ENCODE measurements at regions not wholly inside any gene's neighbourhood (a gene's known extent, or its start where the extent isn't known, plus 50 kb on each side); places are given as distances from the start of the nearest gene placed in this dataset.

GRCh38 chrX:99705701-99706100 is 704.4 kb downstream of the PCDH19 start:
- no peak for DNase-seq

GRCh38 chrX:99703473-99703872 is 706.6 kb downstream of the PCDH19 start:
- DNase-seq = no peak

GRCh38 chrX:99698451-99698850 is 711.6 kb downstream of the PCDH19 start:
- no peak for DNase-seq

GRCh38 chrX:99663136-99663535 is 746.9 kb downstream of the PCDH19 start:
- DNase-seq = no peak

GRCh38 chrX:99654188-99654587 is 755.9 kb downstream of the PCDH19 start:
- no peak for DNase-seq

GRCh38 chrX:99653352-99653751 is 756.7 kb downstream of the PCDH19 start:
- no peak for DNase-seq

- DNase-seq = no peak
Observed at GRCh38 chrX:99613041-99613440, 797.0 kb downstream of the PCDH19 start.

GRCh38 chrX:99603091-99603814 is 806.8 kb downstream of the PCDH19 start:
- DNase-seq = no peak

- DNase-seq = no peak
Observed at GRCh38 chrX:99602107-99602506, 808.0 kb downstream of the PCDH19 start.

- DNase-seq = no peak
Observed at GRCh38 chrX:99588936-99589335, 821.1 kb downstream of the PCDH19 start.

- DNase-seq = no peak
Observed at GRCh38 chrX:99572711-99573110, 837.4 kb downstream of the PCDH19 start.

- DNase-seq = no peak
Observed at GRCh38 chrX:99549381-99549780, 860.7 kb downstream of the PCDH19 start.

- no peak for DNase-seq
Observed at GRCh38 chrX:99522450-99522849, 887.6 kb downstream of the PCDH19 start.

GRCh38 chrX:99507768-99508167 is 902.3 kb downstream of the PCDH19 start:
- DNase-seq = no peak

- no peak for DNase-seq
Observed at GRCh38 chrX:99495453-99495852, 914.6 kb downstream of the PCDH19 start.

GRCh38 chrX:99494668-99495067 is 915.4 kb downstream of the PCDH19 start:
- DNase-seq = no peak

- no peak for DNase-seq
Observed at GRCh38 chrX:99480728-99481127, 929.3 kb downstream of the PCDH19 start.

GRCh38 chrX:99469439-99469838 is 940.6 kb downstream of the PCDH19 start:
- no peak for DNase-seq

- no peak for DNase-seq
Observed at GRCh38 chrX:99468993-99469392, 941.1 kb downstream of the PCDH19 start.

GRCh38 chrX:99461223-99461622 is 948.9 kb downstream of the PCDH19 start:
- DNase-seq = no peak

GRCh38 chrX:99445336-99445735 is 964.7 kb downstream of the PCDH19 start:
- no peak for DNase-seq

- DNase-seq = no peak
Observed at GRCh38 chrX:99421796-99422195, 988.3 kb downstream of the PCDH19 start.

GRCh38 chrX:99415470-99415869 is 994.6 kb downstream of the PCDH19 start:
- DNase-seq = no peak

GRCh38 chrX:99413317-99413716 is 996.8 kb downstream of the PCDH19 start:
- DNase-seq = no peak

GRCh38 chrX:99398545-99398944 is 1011.5 kb downstream of the PCDH19 start:
- no peak for DNase-seq
